22Rv1 (cell line): ENCODE measurements at regions not wholly inside any gene's neighbourhood (a gene's known extent, or its start where the extent isn't known, plus 50 kb on each side); places are given as distances from the start of the nearest gene placed in this dataset.

Source experiments
- ZFX ChIP-seq: fragments of 450-650 bp; IDR thresholded peaks from 2 replicates; pipeline ENCODE4 v1.6.1; 2017; ENCODE audit warnings: antibody characterized with exemption, borderline replicate concordance
- TF ChIP-seq, protein P1 (sequence below): fragments of 450-650 bp; IDR thresholded peaks from 2 replicates; pipeline ENCODE4 v1.5.1; 2017; ENCODE audit warnings: mild to moderate bottlenecking

GRCh38 chr2:116717832-116718231 lies 1096.7 kb upstream of the DDX18 start:
- TF ChIP-seq, protein P1, sequence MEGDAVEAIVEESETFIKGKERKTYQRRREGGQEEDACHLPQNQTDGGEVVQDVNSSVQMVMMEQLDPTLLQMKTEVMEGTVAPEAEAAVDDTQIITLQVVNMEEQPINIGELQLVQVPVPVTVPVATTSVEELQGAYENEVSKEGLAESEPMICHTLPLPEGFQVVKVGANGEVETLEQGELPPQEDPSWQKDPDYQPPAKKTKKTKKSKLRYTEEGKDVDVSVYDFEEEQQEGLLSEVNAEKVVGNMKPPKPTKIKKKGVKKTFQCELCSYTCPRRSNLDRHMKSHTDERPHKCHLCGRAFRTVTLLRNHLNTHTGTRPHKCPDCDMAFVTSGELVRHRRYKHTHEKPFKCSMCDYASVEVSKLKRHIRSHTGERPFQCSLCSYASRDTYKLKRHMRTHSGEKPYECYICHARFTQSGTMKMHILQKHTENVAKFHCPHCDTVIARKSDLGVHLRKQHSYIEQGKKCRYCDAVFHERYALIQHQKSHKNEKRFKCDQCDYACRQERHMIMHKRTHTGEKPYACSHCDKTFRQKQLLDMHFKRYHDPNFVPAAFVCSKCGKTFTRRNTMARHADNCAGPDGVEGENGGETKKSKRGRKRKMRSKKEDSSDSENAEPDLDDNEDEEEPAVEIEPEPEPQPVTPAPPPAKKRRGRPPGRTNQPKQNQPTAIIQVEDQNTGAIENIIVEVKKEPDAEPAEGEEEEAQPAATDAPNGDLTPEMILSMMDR: no peak
- TF ChIP-seq ZFX: no peak
